ENCODE measurements at regions not wholly inside any gene's neighbourhood (a gene's known extent, or its start where the extent isn't known, plus 50 kb on each side); places are given as distances from the start of the nearest gene placed in this dataset.

GRCh38 chr3:29099775-29100174, 181.1 kb upstream of the RBMS3 start:
- Histone ChIP-seq H3K9me3 (peaks cover 5% of the 10 kb centered on the region), H3K27me3 (no peaks in the 10 kb centered on the region), H3K4me1 (no peaks in the 10 kb centered on the region), H3K36me3 (no peaks in the 10 kb centered on the region), H3K27ac (no peak overlapping the region), H3K4me3 (no peak overlapping the region)
- 100% methylated on average over 1 of the region's 1 CpG for WGBS
- no peak for TF ChIP-seq EP300 (IDR thresholded peaks at IDR 0.05)
- no peak for TF ChIP-seq POLR2AphosphoS5 (IDR thresholded peaks at IDR 0.05)
- TF ChIP-seq, protein P1, sequence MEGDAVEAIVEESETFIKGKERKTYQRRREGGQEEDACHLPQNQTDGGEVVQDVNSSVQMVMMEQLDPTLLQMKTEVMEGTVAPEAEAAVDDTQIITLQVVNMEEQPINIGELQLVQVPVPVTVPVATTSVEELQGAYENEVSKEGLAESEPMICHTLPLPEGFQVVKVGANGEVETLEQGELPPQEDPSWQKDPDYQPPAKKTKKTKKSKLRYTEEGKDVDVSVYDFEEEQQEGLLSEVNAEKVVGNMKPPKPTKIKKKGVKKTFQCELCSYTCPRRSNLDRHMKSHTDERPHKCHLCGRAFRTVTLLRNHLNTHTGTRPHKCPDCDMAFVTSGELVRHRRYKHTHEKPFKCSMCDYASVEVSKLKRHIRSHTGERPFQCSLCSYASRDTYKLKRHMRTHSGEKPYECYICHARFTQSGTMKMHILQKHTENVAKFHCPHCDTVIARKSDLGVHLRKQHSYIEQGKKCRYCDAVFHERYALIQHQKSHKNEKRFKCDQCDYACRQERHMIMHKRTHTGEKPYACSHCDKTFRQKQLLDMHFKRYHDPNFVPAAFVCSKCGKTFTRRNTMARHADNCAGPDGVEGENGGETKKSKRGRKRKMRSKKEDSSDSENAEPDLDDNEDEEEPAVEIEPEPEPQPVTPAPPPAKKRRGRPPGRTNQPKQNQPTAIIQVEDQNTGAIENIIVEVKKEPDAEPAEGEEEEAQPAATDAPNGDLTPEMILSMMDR (IDR thresholded peaks at IDR 0.05): no peak
- TF ChIP-seq POLR2A (IDR thresholded peaks at IDR 0.05): no peak
- DNase-seq (ENCODE audit: low spot score in 2 of 2): no peak

- 91% methylated on average over 3 of the region's 3 CpGs for WGBS
- Histone ChIP-seq H3K36me3 (no peaks in the 10 kb centered on the region), H3K27ac (no peak overlapping the region), H3K4me1 (no peaks in the 10 kb centered on the region), H3K9me3 (peaks cover 5% of the 10 kb centered on the region), H3K4me3 (no peak overlapping the region), H3K27me3 (no peaks in the 10 kb centered on the region)
- TF ChIP-seq POLR2A (IDR thresholded peaks at IDR 0.05): no peak
- no peak for TF ChIP-seq POLR2AphosphoS5 (IDR thresholded peaks at IDR 0.05)
- TF ChIP-seq, protein P1 (IDR thresholded peaks at IDR 0.05): no peak
- TF ChIP-seq EP300 (IDR thresholded peaks at IDR 0.05): no peak
- DNase-seq (ENCODE audit: low spot score in 2 of 2): no peak
Observed at GRCh38 chr3:29100292-29100691, 180.6 kb upstream of the RBMS3 start.

DNA sequence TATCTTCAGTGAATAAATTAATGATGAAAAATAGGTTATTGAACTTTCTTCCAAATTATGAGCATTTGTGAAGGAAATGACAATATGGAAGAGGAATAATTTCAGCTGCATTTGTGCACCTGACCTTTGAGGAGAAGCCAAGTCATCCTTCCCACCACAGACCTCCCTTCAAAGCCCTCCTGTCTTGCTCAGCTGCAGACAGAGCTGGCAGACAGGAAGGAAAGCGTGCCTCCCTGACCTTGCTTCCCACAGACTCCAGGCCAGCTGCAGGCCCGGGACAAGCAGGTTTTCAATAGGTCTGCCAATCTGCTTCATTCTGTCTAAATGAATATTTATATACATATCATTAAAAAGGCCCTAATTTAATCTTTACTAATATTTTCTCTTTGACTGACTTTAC, 152.9 kb upstream of the RBMS3 start:
- TF ChIP-seq, protein P1 (IDR thresholded peaks at IDR 0.05): no peak
- TF ChIP-seq EP300 (IDR thresholded peaks at IDR 0.05) (no peak), POLR2AphosphoS5 (IDR thresholded peaks at IDR 0.05) (no peak), POLR2A (IDR thresholded peaks at IDR 0.05) (no peak)
- Histone ChIP-seq H3K36me3 (no peaks in the 10 kb centered on the region), H3K4me1 (no peaks in the 10 kb centered on the region), H3K4me3 (no peak overlapping the region), H3K27ac (no peak overlapping the region), H3K9me3 (no peaks in the 10 kb centered on the region), H3K27me3 (no peaks in the 10 kb centered on the region)
- 79% methylated on average over 2 of the region's 2 CpGs for WGBS
- DNase-seq (ENCODE audit: low spot score in 2 of 2): no peak

GRCh38 chr3:29137601-29138000, 143.3 kb upstream of the RBMS3 start:
- DNase-seq (ENCODE audit: low spot score in 2 of 2): no peak
- H3K36me3 ChIP-seq: no peaks in the 10 kb centered on the region
- no peaks in the 10 kb centered on the region for H3K27me3 ChIP-seq
- no peaks in the 10 kb centered on the region for H3K4me1 ChIP-seq
- 57% methylated on average over 1 of the region's 1 CpG for WGBS
- H3K9me3 ChIP-seq: no peaks in the 10 kb centered on the region
- TF ChIP-seq EP300 (IDR thresholded peaks at IDR 0.05) (no peak), POLR2AphosphoS5 (IDR thresholded peaks at IDR 0.05) (no peak), POLR2A (IDR thresholded peaks at IDR 0.05) (no peak)
- H3K27ac ChIP-seq: no peak overlapping the region
- H3K4me3 ChIP-seq: no peak overlapping the region

- DNase-seq (ENCODE audit: low spot score in 2 of 2): no peak
- TF ChIP-seq, protein P1 (IDR thresholded peaks at IDR 0.05): no peak
- TF ChIP-seq POLR2A (IDR thresholded peaks at IDR 0.05): no peak
- TF ChIP-seq EP300 (IDR thresholded peaks at IDR 0.05): no peak
- no peak for TF ChIP-seq POLR2AphosphoS5 (IDR thresholded peaks at IDR 0.05)
- no peaks in the 10 kb centered on the region for H3K9me3 ChIP-seq
- H3K36me3 ChIP-seq: no peaks in the 10 kb centered on the region
- no peak overlapping the region for H3K4me3 ChIP-seq
- WGBS: 97% methylated on average over 1 of the region's 1 CpG
- no peaks in the 10 kb centered on the region for H3K27me3 ChIP-seq
- H3K4me1 ChIP-seq: no peaks in the 10 kb centered on the region
- H3K27ac ChIP-seq: no peak overlapping the region
Observed at GRCh38 chr3:29138171-29138570, 142.7 kb upstream of the RBMS3 start.

DNA sequence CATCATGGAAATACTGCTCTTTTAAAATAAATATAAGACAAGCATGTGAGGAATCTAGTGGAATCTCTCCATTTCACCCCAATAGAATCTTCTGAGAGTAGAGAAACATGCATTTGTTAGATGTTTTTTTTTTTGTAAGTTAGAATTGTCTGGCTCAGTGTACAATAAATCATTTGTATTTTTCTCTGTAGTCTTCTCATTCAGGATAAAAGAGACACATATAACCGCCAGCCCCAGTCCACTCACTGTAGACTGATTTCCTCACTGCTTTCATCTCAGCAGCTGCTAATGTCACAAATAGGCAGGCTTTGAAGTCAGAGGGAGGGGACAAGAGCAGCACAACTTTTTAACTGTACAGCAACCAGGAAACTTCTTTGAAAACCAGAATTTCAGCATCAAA, 140.2 kb upstream of the RBMS3 start:
- WGBS: 45% methylated on average over 1 of the region's 1 CpG
- H3K4me3 ChIP-seq: no peak overlapping the region
- no peaks in the 10 kb centered on the region for H3K9me3 ChIP-seq
- H3K27ac ChIP-seq: no peak overlapping the region
- H3K36me3 ChIP-seq: no peaks in the 10 kb centered on the region
- no peaks in the 10 kb centered on the region for H3K4me1 ChIP-seq
- TF ChIP-seq, protein P1 (IDR thresholded peaks at IDR 0.05): no peak
- no peak for TF ChIP-seq POLR2AphosphoS5 (IDR thresholded peaks at IDR 0.05)
- TF ChIP-seq POLR2A (IDR thresholded peaks at IDR 0.05): no peak
- no peak for TF ChIP-seq EP300 (IDR thresholded peaks at IDR 0.05)
- no peak for DNase-seq (ENCODE audit: low spot score in 2 of 2)
- H3K27me3 ChIP-seq: no peaks in the 10 kb centered on the region
